Activated CD4-positive, alpha-beta T cell treated with anti-CD3 and anti-CD28 coated beads, Interleukin-10, Interleukin-2, amounts not matched to agents 100 ng/mL and 50 ng/mL, durations not matched to agents 16 hours and 8 hours (primary cell): ENCODE measurements at regions not wholly inside any gene's neighbourhood (a gene's known extent, or its start where the extent isn't known, plus 50 kb on each side); places are given as distances from the start of the nearest gene placed in this dataset.

Source experiments
- DNase-seq: peaks from one replicate; pipeline ENCODE4 v3.0.0-alpha.2; 2020

- DNase-seq = no peak
Measured at GRCh38 chr2:67626656-67627055, 229.5 kb downstream of the ETAA1 start.

GRCh38 chr2:67627456-67628207 is 230.5 kb downstream of the ETAA1 start:
- no peak for DNase-seq

GRCh38 chr2:67628892-67629291 is 231.8 kb downstream of the ETAA1 start:
- no peak for DNase-seq

- DNase-seq = no peak
Measured at GRCh38 chr2:67631483-67631882, 234.3 kb downstream of the ETAA1 start.

GRCh38 chr2:67633212-67633856 is 236.2 kb downstream of the ETAA1 start:
- DNase-seq = no peak

- no peak for DNase-seq
Measured at GRCh38 chr2:67638146-67638545, 241.0 kb downstream of the ETAA1 start.

- no peak for DNase-seq
Measured at GRCh38 chr2:67641312-67642045, 244.3 kb downstream of the ETAA1 start.

GRCh38 chr2:67642046-67642382 is 244.9 kb downstream of the ETAA1 start:
- no peak for DNase-seq

GRCh38 chr2:67642961-67643360 is 245.8 kb downstream of the ETAA1 start:
- no peak for DNase-seq

- DNase-seq = no peak
Measured at GRCh38 chr2:67645280-67646138, 248.4 kb downstream of the ETAA1 start.

GRCh38 chr2:67646714-67647333 is 249.7 kb downstream of the ETAA1 start:
- no peak for DNase-seq

GRCh38 chr2:67649331-67650261 is 252.5 kb downstream of the ETAA1 start:
- no peak for DNase-seq

GRCh38 chr2:67650291-67651133 is 253.4 kb downstream of the ETAA1 start:
- DNase-seq = peak; percentile 14

- DNase-seq = no peak
Measured at GRCh38 chr2:67651565-67651964, 254.4 kb downstream of the ETAA1 start.

- no peak for DNase-seq
Measured at GRCh38 chr2:67652679-67653078, 255.5 kb downstream of the ETAA1 start.

GRCh38 chr2:67656875-67657274 is 259.7 kb downstream of the ETAA1 start:
- DNase-seq = no peak

GRCh38 chr2:67658820-67659219 is 261.7 kb downstream of the ETAA1 start:
- DNase-seq = no peak

- no peak for DNase-seq
Measured at GRCh38 chr2:67660015-67660602, 263.0 kb downstream of the ETAA1 start.

- no peak for DNase-seq
Measured at GRCh38 chr2:67660871-67661270, 263.7 kb downstream of the ETAA1 start.

GRCh38 chr2:67662222-67662621 is 265.1 kb downstream of the ETAA1 start:
- no peak for DNase-seq
